DND-41 (cell line): ENCODE measurements at regions not wholly inside any gene's neighbourhood (a gene's known extent, or its start where the extent isn't known, plus 50 kb on each side); places are given as distances from the start of the nearest gene placed in this dataset.

Experiments
- ATAC-seq: fragments of 200-7000 bp; cut with Tn5 transposase; 3 replicates; pipeline ENCODE4 v1.9.1; 2021; ENCODE audit warnings: low read depth; ENCODE audit not compliant: insufficient read depth
- DNase-seq: peaks from one replicate; pipeline ENCODE4 v3.0.0-alpha.2; 2020
- H2AFZ ChIP-seq: 2 replicates; pipeline ENCODE4 v1.6.0; 2012; ENCODE audit warnings: low read depth, low read length
- H3K27ac ChIP-seq: 2 replicates; pipeline ENCODE4 v1.5.1; 2012; ENCODE audit warnings: low read length, inconsistent platforms
- H3K27me3 ChIP-seq: fragments of 200-600 bp; sonication (generic); 2 replicates; pipeline ENCODE4 v1.6.0; 2012; ENCODE audit warnings: low read length, mild to moderate bottlenecking, inconsistent platforms; ENCODE audit not compliant: insufficient read depth, poor library complexity
- H3K36me3 ChIP-seq: 2 replicates; pipeline ENCODE4 v1.5.1; 2012; ENCODE audit warnings: low read length, inconsistent platforms; ENCODE audit not compliant: insufficient read depth
- H3K4me1 ChIP-seq: 2 replicates; pipeline ENCODE4 v1.5.1; 2012; ENCODE audit warnings: mild to moderate bottlenecking, low read length; ENCODE audit not compliant: insufficient read depth
- H3K4me2 ChIP-seq: 2 replicates; pipeline ENCODE4 v1.6.0; 2012; ENCODE audit warnings: mild to moderate bottlenecking, moderate library complexity, low read length, inconsistent platforms; ENCODE audit not compliant: insufficient read depth
- H3K4me3 ChIP-seq, 2 experiments: fragments of 200-600 bp in 1 of 2; shearing (Covaris generic) in 1 of 2; 2 replicates each; pipeline ENCODE4 v1.5.1; 2012 to 2016; ENCODE audit warnings: inconsistent platforms in 2 of 2, low read length in 2 of 2, mild to moderate bottlenecking in 2 of 2, low read depth in 1 of 2, moderate library complexity in 1 of 2
- H3K79me2 ChIP-seq: 2 replicates; pipeline ENCODE4 v1.6.0; 2012; ENCODE audit warnings: low read length, inconsistent platforms; ENCODE audit not compliant: insufficient read depth
- H3K9ac ChIP-seq: 2 replicates; pipeline ENCODE4 v1.6.0; 2012; ENCODE audit warnings: low read depth, mild to moderate bottlenecking, inconsistent platforms, low read length, moderate library complexity
- H3K9me3 ChIP-seq: 2 replicates; pipeline ENCODE4 v1.5.1; 2012; ENCODE audit warnings: low read length, moderate library complexity, mild to moderate bottlenecking, inconsistent platforms; ENCODE audit not compliant: insufficient read depth, severe bottlenecking
- H4K20me1 ChIP-seq: 2 replicates; pipeline ENCODE4 v1.6.0; 2012; ENCODE audit warnings: low read length; ENCODE audit not compliant: insufficient read depth
- EZH2 ChIP-seq: IDR thresholded peaks from 3 replicates; pipeline ENCODE4 v1.6.1; 2012; ENCODE audit warnings: borderline replicate concordance, low read depth, mild to moderate bottlenecking, moderate library complexity, low read length, inconsistent platforms; ENCODE audit not compliant: severe bottlenecking
- TF ChIP-seq, protein P1 (sequence below): IDR thresholded peaks from 2 replicates; pipeline ENCODE4 v1.5.1; 2012; ENCODE audit warnings: borderline replicate concordance, low read length, moderate library complexity, mild to moderate bottlenecking; ENCODE audit not compliant: poor library complexity, severe bottlenecking; ENCODE audit errors: extremely low read depth

DNA sequence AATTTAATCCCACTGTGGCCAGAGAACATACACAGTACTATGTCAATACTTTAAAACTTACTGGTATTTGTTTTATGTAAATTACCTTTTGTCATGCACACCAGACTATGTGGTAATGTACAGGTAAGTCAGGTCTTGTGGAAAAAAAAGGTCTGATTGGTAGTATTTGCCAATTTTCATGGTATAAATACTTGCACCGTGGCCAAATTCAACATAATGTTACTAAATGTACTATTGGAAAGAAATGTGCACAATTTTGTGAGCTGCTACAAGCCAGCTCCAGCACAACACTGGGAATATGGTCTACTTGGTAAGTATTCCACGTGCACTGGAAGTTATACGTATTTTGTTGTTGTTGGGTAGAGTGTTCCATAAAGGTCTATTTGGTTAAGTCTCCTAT, 392.5 kb downstream of the RPS24 start:
- Histone ChIP-seq H3K4me3 (no peak overlapping the region), H2AFZ (no peak overlapping the region), H3K79me2 (no peaks in the 10 kb centered on the region), H3K27ac (no peak overlapping the region), H3K9ac (no peak overlapping the region), H3K27me3 (no peaks in the 10 kb centered on the region), H3K9me3 (peaks cover 8% of the 10 kb centered on the region), H4K20me1 (no peaks in the 10 kb centered on the region), H3K4me2 (no peak overlapping the region), H3K4me1 (no peaks in the 10 kb centered on the region), H3K36me3 (no peaks in the 10 kb centered on the region)
- DNase-seq (no peak), ATAC-seq (no peak)
- TF ChIP-seq, protein P1, sequence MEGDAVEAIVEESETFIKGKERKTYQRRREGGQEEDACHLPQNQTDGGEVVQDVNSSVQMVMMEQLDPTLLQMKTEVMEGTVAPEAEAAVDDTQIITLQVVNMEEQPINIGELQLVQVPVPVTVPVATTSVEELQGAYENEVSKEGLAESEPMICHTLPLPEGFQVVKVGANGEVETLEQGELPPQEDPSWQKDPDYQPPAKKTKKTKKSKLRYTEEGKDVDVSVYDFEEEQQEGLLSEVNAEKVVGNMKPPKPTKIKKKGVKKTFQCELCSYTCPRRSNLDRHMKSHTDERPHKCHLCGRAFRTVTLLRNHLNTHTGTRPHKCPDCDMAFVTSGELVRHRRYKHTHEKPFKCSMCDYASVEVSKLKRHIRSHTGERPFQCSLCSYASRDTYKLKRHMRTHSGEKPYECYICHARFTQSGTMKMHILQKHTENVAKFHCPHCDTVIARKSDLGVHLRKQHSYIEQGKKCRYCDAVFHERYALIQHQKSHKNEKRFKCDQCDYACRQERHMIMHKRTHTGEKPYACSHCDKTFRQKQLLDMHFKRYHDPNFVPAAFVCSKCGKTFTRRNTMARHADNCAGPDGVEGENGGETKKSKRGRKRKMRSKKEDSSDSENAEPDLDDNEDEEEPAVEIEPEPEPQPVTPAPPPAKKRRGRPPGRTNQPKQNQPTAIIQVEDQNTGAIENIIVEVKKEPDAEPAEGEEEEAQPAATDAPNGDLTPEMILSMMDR: no peak
- TF ChIP-seq EZH2: no peak

DNA sequence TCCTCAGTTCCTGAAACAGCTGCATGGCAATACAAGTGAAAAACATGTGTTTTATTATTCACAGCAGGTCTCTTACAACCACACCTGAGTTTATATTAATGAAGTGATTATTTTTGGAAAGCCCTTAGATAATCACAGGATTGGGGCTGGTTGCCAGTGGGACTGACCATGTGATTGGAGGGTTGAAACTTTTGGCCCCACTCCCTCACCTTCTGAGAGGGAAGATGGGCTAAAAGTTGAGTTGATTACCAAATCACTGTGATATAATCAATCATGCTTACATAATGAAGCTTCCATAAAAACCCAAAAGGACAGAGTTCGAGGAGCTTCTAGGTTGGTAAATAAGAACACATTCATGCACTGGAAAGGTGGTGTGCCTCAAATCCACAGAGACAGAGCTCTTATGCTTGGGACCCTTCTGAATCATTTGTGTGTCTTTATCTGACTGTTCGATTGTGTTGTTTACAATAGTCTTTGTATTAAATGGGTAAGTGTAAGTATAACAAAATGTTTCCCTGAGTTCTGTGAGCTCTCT, 393.9 kb downstream of the RPS24 start:
- ATAC-seq (no peak), DNase-seq (no peak)
- TF ChIP-seq EZH2: no peak
- TF ChIP-seq, protein P1: no peak
- H3K79me2 ChIP-seq: no peaks in the 10 kb centered on the region
- no peaks in the 10 kb centered on the region for H3K27me3 ChIP-seq
- peaks cover 8% of the 10 kb centered on the region for H3K9me3 ChIP-seq
- H3K4me2 ChIP-seq: no peak overlapping the region
- H3K36me3 ChIP-seq: no peaks in the 10 kb centered on the region
- H3K9ac ChIP-seq: no peak overlapping the region
- no peak overlapping the region for H2AFZ ChIP-seq
- H3K4me3 ChIP-seq: no peak overlapping the region
- no peak overlapping the region for H3K27ac ChIP-seq
- H4K20me1 ChIP-seq: no peaks in the 10 kb centered on the region
- no peaks in the 10 kb centered on the region for H3K4me1 ChIP-seq

DNA sequence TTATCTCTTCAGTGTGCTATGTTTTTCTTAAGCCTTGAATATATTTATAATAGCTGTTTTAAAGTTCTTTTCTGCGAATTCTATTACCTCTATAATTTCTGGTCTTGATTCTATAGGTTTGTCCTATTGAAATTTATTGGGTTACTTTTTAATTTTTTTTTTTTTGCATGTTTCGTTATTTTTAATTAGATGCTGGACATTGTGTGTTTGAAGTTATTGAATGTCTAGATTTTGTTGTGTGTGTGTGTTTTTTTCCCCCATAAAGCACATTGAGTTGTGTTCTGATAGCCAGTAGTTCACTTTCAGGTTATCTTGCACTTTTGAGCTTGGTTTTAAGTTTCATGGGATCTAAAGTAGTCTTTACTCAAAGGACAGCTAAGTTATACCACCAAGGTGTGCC, 394.9 kb downstream of the RPS24 start:
- no peak overlapping the region for H2AFZ ChIP-seq
- TF ChIP-seq, protein P1: no peak
- no peak for TF ChIP-seq EZH2
- H3K9me3 ChIP-seq: peaks cover 8% of the 10 kb centered on the region
- no peak for ATAC-seq
- H3K4me3 ChIP-seq: no peak overlapping the region
- no peak overlapping the region for H3K4me2 ChIP-seq
- DNase-seq: no peak
- H3K36me3 ChIP-seq: no peaks in the 10 kb centered on the region
- H3K9ac ChIP-seq: no peak overlapping the region
- H3K79me2 ChIP-seq: no peaks in the 10 kb centered on the region
- no peaks in the 10 kb centered on the region for H4K20me1 ChIP-seq
- no peaks in the 10 kb centered on the region for H3K27me3 ChIP-seq
- H3K27ac ChIP-seq: no peak overlapping the region
- no peaks in the 10 kb centered on the region for H3K4me1 ChIP-seq

DNA sequence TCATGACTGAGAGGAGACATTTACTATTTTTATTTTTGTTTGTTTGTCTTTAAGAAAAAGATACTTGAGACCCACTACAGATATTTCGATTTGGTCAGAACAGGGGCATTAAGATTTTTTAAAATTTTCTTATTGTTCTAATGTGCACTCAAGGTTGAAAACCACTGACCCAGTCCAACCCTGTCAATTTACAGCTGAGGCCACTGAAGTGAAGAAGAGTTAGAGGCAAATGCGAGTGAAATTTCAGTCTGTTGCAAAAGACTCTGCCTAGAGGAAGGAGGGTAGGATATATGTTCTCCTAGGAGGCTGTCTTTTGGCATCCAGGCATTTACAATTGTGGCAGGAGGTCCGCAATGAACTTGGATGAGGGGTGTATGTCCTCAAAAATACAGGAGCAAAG, 396.3 kb downstream of the RPS24 start:
- ATAC-seq: no peak

More for the DNA sequence above, 396.3 kb downstream of the RPS24 start:
- H2AFZ ChIP-seq: no peak overlapping the region
- H3K9me3 ChIP-seq: peaks cover 8% of the 10 kb centered on the region
- no peak overlapping the region for H3K4me3 ChIP-seq
- H3K9ac ChIP-seq: no peak overlapping the region
- TF ChIP-seq, protein P1: no peak
- no peak for TF ChIP-seq EZH2
- H3K79me2 ChIP-seq: no peaks in the 10 kb centered on the region
- no peaks in the 10 kb centered on the region; the same call in 1 of the 2 replicates for H4K20me1 ChIP-seq
- no peak for DNase-seq
- no peaks in the 10 kb centered on the region for H3K36me3 ChIP-seq
- no peak overlapping the region for H3K4me2 ChIP-seq
- H3K27me3 ChIP-seq: peaks cover 2% of the 10 kb centered on the region
- no peaks in the 10 kb centered on the region for H3K4me1 ChIP-seq
- no peak overlapping the region for H3K27ac ChIP-seq
